ENCODE measurements at regions not wholly inside any gene's neighbourhood (a gene's known extent, or its start where the extent isn't known, plus 50 kb on each side); places are given as distances from the start of the nearest gene placed in this dataset.

- Histone ChIP-seq H3K9me1 (ENCODE audit: insufficient read depth, low read length) (no peaks in the 10 kb centered on the region), H4K8ac (ENCODE audit: low read depth in 2 of 2, low read length in 2 of 2) (no peak overlapping the region), H3K14ac (replicated peaks; ENCODE audit: low read depth, low read length) (no peak overlapping the region), H2AK5ac (ENCODE audit: low read depth, low read length) (no peak overlapping the region), H2AFZ (replicated peaks; ENCODE audit: low read length, poor library complexity) (no peak overlapping the region), H3K18ac (ENCODE audit: low read depth, low read length) (no peak overlapping the region), H3K4ac (ENCODE audit: low read depth, low read length) (no peak overlapping the region), H3K9me3 (ENCODE audit: control insufficient read depth, insufficient read depth, low read length) (no peaks in the 10 kb centered on the region), H3K4me1 (ENCODE audit: control insufficient read depth, insufficient read depth, low read length) (no peaks in the 10 kb centered on the region), H3K36me3 (ENCODE audit: control insufficient read depth, insufficient read depth, low read length) (no peaks in the 10 kb centered on the region), H3K27me3 (ENCODE audit: control insufficient read depth, insufficient read depth, low read length) (no peaks in the 10 kb centered on the region), H4K20me1 (ENCODE audit: insufficient read depth, low read length) (no peaks in the 10 kb centered on the region), H3K9ac (ENCODE audit: low read depth, low read length) (no peak overlapping the region), H2BK5ac (ENCODE audit: low read depth, low read length, poor library complexity, severe bottlenecking) (no peak overlapping the region), H3K23ac (ENCODE audit: low read depth, low read length) (no peak overlapping the region), H2BK15ac (ENCODE audit: low read depth, low read length) (no peak overlapping the region), H3K27ac (ENCODE audit: insufficient read depth, low read length) (no peak overlapping the region), H3K79me1 (ENCODE audit: low read depth in 1 of 2, low read length in 2 of 2) (no peaks in the 10 kb centered on the region), H3K4me3 (ENCODE audit: insufficient read depth, low read depth, low read length) (no peak overlapping the region), H4K91ac (ENCODE audit: insufficient read depth, low read depth, low read length) (no peak overlapping the region), H2AK9ac (replicated peaks; ENCODE audit: low read depth, low read length, poor library complexity) (no peak overlapping the region), H3K4me2 (ENCODE audit: low read depth, low read length) (no peak overlapping the region), H4K5ac (ENCODE audit: low read depth, low read length) (no peak overlapping the region), H3K56ac (ENCODE audit: extremely low read depth, insufficient read depth, low read length) (no peak overlapping the region), H2BK120ac (ENCODE audit: low read depth, low read length) (no peak overlapping the region), H2BK20ac (ENCODE audit: low read depth, low read length) (no peak overlapping the region)
- in situ Hi-C loops (cut with MboI; ENCODE audit: low sequenced_read_pairs) (no loop called here), dilution Hi-C loops (cut with HindIII; ENCODE audit: low sequenced_read_pairs, unreplicated experiment) (no loop called here), intact Hi-C loops (cut with micrococcal nuclease) (no loop called here)
- WGBS, 2 experiments (ENCODE audit: extremely low coverage in 2 of 2, insufficient read length in 1 of 2), result no CpG with 5 or more reads among the region's 1 CpG
- DNase-seq (no peak), ATAC-seq (ENCODE audit: low read depth) (no peak)
- TF ChIP-seq FOS (IDR thresholded peaks at IDR 0.05; ENCODE audit: low read depth, low read length), result no peak
- TF ChIP-seq RAD21 (IDR thresholded peaks at IDR 0.05; ENCODE audit: low read length), result no peak
- TF ChIP-seq RFX5 (IDR thresholded peaks at IDR 0.05; ENCODE audit: low read depth, low read length), result no peak
- no TSS peak for BruUV-seq (replicated peaks)
- ChIA-PET CTCF (interaction anchor here (1.3 kb wide), 1 partner anchor 12 kb away, joined by 3 read pairs; no protein-coding TSS in a partner anchor), POLR2A (ENCODE audit: unreplicated experiment) (no interaction called here)
These were observed 160.0 kb downstream of the UBE2E3 start for GRCh38 chr2:181140414-181140813.
